ENCODE measurements at regions not wholly inside any gene's neighbourhood (a gene's known extent, or its start where the extent isn't known, plus 50 kb on each side); places are given as distances from the start of the nearest gene placed in this dataset.
"Not testable (repeated sequence)": the region's sequence is repeated elsewhere in the genome, so short reads cannot be mapped to it uniquely, and the experiment has no call there.

DNA sequence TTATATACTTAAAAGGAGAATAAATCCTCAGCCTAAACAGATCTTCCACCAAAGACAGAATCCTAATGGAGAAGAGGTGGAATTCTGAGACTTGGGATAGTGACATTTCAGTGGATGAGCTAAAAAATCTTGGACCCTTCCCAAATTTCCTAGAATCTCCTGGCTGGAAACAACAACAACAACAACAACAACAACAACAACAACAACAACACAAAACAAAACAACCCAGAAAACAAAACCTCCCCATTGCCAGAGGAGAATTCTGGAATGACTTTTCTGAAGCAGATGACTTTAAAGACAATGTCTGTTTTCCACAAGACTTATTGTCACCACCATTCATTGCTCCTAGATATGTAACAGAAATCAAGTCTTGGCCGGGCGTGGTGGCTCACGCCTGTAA lies 322.1 kb downstream of the ARL4A start:
- no peak for DNase-seq

DNA sequence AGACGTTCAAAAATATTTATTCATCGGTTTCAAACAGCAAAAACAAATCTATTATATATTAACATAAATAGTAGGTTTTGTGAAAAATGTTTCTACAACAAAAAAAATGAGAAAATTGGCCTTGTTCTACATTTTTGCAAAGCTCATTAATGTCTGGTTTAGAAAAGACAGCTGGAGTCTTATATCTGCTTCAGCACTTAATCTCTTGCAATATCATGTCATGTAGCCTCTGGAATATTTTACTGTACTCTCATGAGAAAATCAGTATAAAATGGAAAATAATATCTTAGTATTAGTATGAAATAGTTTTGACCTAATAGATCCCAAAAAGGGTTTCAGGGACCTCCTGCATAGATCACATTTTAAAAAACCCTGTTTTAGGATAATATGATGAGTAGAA lies 326.6 kb downstream of the ARL4A start:
- DNase-seq = no peak

DNA sequence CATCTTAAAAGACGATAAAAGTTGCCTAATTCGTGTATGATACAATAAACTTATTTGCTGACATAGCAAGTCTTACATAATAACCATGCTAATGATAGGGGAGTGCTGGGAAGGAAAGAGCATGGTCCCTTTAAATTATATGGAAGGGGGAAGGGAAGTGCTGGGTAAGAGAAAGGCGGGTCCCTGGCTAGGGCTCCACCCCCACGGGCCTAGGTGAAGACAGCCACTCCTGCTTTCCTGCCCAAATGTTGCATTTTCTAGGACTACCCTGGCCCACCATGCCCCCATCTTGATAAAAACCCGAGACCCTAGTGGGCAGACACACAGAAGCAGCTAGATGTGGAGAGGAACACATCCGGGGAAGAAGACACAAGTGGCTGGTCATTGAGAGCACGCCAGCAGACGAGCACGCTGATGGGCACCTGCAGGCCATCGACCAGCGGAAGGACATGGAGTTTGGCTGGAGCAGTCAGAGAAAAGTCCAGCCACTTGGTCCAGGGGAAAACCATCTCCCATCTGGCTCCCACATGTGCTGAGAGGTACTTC lies 328.7 kb downstream of the ARL4A start:
- no peak for DNase-seq

DNA sequence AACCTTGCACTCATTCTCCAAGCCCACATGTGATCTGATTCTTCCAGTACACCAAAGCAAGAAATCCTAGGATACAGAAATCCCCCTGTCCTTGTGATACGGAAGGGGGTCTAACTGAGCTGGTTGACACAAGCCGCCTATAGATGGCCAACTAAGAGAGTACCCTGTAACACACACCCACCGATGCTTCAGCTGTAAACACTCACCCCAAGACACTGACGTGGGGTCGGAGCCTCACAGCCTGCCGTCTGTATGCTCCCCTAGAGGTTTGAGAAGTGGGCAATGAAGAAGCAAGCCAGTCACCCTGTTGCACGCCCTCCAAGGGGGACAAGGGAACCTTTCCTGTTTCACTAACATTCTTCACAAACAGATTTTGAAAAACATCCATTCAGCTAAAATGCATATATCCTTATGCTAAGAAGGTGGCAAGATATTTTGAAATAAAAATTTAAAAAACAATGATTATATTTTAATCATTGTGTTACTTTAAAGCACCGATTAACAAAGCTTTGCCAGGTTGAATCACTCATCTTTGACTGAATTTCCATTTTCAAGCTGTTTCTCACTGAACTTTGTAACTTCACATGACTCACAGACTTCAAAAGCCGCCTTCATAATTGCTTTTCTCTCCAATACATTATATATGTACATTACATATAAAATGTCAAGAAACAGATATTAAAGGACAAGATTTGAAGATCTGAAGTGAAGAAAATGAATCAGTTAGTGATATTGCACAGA lies 329.3 kb downstream of the ARL4A start:
- DNase-seq = no peak

DNA sequence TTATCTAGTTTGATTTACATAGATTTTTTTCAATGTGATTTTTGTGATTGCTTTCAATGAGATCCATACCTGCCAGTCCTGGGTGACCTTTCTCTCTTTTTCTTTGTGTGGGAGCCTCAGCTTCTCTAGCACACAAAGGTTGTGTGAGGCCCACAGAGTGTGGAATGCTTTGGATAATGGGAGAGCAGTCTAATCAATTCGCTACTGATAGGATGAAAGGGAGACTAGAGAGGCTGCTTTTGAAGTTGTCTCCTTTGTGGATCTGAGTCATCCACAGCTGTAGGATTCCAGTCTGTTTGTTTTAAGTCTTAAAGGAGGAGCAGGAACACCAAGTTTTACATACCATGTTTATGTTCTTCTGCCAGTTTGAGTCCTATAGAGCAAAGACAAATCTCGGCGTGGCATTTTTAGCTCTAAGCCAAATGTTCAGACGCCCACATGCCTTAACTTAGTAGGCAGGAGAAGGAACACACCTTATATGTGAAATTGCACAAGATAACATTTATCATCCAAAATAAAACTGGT lies 330.0 kb downstream of the ARL4A start:
- DNase-seq = no peak

DNA sequence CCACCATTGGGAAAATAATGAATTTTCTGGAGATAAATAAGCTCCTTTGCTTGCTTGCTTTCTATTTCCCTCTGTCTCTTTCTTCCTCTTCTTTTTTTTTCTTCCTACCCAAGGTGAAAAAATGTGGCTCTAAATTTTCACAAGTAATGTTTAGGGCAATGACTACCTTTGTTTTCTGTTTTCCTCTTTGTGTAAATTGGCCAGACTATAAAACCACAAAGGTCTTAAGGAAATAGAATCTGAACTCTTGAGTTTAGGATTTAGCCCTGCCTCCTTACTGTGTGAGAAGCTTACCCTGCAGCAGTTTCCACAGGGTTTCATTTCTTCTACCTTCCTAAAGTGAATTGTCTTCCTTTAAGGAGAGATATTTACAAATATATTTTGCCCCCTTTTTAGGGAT lies 330.4 kb downstream of the ARL4A start:
- no peak for DNase-seq

DNA sequence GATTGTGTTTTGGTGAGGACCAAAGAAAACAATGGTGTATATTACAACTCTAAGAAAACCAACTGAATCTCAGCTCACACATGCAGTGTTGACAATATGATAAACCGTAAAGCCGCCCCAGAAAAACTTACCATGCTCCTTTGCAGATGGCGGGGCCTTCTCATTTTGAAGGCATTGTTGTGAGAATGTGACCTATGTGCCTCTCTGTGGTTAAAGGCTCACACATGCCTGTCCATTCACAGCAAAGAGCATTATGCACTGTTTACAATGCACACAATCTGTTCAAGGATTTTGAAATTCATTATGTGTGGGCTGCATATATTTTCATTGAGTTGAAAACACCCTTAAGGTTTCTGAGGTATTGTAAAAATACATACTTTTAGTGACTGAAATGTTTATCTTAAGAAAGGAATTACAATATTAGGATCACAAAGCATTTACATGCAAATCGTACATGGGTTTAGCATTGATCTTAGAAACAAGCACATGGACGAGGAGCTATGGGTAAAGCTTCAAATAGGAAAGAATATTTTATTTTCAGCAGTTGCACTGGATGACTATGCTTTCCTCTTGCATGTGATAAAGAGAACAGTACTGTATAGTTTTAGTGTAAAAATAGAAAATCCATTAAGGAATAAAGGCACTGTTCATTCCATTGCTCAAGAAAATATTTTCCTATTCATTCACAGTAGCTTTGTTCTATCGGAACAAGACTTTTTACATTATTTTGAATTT lies 334.3 kb downstream of the ARL4A start:
- no peak for DNase-seq

DNA sequence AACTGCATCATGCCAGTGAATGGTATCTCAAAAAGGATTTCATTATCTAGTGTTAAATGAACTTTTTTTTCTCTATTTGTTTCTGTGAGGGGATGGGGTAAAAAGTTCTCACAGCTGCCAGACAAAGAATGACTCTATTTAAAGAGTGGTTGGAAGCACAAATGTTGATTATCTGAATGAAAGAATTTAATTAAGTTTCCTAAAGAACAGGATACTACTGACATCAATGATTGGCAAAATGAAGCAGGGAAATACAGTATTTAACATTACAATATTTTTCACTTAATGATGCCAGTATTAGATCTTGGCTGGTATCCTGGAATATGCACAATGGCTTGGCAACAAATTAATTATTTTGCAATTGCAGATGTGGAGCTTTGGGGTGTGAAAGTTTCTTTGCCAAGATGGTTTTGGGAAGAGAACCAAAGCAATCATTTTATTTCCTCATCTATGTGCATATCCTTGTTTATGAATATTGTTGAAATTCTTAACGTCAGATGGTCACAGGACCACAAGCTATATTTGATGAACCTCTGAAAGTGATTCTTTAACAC lies 336.8 kb downstream of the ARL4A start:
- DNase-seq = no peak

DNA sequence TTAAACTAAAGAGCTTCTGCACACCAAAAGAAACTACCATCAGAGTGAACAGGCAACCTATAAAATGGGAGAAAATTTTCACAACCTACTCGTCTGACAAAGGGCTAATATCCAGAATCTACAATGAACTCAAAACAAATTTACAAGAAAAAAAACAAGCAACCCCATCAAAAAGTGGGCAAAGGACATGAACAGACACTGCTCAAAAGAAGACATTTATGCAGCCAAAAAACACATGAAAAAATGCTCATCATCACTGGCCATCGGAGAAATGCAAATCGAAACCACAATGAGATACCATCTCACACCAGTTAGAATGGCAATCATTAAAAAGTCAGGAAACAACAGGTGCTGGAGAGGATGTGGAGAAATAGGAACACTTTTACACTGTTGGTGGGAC lies 337.6 kb downstream of the ARL4A start:
- not testable (repeated sequence) for DNase-seq

DNA sequence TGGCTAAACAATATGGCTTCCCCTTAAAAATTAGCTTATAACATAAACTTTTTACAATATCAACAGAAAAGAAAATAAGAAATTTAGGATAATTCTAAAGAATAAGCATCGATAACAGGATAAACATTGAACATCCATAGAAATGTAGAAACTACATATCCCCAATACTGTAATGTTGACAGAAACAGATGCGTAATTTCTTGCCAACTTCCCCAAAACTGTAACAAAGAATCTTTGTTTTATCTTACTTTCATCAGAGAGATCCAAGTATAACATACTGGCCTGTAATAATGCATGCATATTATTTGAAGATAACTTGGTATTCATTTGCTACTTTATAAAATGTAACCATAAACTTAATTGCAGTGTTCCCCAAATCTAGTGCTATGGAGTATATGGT lies 339.9 kb downstream of the ARL4A start:
- no peak for DNase-seq

DNA sequence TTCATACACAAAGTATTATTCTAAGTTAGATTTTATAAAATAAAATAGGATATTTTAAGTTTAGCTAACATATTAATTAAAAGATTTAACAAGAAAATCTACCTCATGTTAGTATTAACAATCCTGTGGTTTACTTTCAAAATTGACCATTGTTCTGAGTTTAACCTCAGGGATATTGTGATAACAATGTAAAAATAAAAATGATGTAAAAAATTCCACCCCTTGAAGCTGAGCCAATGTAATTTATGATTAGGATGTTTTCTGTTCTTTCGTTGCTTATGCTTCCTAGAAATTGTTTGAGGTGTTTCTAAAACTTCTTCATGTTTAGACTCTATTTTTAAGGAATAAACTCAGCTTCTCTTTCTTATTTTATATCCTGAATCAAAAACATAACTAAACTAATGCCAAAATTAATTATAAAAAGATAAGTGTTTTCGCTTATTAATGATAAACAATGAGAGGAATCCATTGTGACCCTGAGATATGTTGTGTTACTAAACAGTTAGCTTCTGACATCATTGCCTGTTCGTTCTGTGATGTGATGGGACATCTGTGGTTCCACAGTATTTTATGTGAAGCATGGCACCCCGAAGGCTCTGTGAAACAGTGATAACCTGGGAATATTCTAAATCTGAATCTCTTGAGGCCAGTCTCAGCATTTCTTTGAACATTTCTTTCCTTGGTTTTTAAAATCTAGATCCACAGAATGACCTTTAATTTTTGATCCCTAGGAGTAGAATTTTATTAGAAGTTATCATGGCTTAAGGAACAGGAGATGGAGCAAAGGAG lies 340.8 kb downstream of the ARL4A start:
- DNase-seq = no peak

DNA sequence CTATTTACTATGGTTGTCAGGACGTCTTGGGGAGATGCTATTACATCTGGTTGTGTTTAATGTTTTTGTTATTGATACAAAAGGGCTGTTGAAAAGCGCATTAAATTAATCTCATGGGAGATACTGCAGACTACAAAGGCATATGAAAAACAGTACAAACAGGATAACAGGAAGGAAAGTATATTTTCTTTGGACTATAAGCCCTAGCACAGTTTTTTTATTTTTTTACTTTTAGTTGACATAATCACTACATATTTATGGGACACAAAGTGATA lies 341.3 kb downstream of the ARL4A start:
- DNase-seq = no peak

DNA sequence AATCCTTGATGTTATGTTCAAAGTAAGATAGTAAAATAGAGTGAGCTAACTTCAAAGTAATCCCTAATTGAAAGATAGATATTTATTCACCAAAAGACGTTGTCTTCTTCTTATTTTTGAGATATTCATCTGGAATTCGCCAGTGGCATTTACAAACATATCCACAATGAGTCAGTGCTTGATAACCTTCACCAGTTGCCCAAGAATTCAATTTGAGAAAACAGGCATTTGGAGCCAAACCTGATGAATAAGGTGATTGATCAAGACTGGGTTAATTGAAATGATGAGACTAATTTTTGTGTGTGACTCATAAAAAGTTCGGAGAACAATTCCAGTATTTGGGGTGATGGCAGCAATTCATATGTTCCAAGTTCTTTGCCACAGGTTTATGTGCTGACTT lies 344.0 kb downstream of the ARL4A start:
- no peak for DNase-seq

DNA sequence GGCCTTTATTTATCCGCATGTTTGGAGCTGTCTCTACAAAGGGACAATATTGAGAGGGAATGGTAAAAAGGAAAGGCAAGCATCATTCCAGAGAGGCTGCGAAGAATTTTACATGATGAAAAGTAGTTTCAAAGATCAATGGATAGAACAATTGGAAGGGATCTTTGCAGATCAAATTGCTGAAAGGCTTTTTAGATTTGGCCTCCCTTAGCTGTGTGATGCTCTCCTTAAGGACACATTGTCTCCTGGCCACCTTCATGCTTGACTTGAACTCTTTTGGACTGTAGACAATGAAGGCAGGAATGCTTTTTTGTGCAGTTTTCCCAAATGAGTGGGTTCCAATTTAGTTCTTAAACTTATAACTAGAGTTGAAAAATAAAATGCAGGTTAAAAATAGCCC lies 344.7 kb downstream of the ARL4A start:
- DNase-seq = no peak

DNA sequence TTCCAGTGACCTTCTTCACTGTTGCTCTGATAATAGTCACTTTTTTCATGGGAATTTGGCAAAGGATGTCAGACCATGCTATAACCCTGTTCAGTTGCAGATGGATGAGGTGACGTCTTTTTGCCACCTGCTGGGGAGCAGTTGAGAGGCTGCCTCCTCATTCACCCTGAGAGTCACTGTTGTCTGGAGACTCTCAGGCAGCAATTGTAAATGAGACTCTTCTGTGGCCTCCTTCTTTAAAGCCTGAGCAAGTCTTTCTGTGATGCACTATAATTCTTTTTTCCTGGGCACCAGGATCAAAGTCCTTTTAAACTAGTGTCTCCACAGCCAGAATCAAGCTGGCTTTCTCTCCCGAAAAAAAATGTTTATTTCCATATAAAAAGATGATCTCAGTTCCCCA lies 345.1 kb downstream of the ARL4A start:
- peak; percentile 64 to 81 for DNase-seq

DNA sequence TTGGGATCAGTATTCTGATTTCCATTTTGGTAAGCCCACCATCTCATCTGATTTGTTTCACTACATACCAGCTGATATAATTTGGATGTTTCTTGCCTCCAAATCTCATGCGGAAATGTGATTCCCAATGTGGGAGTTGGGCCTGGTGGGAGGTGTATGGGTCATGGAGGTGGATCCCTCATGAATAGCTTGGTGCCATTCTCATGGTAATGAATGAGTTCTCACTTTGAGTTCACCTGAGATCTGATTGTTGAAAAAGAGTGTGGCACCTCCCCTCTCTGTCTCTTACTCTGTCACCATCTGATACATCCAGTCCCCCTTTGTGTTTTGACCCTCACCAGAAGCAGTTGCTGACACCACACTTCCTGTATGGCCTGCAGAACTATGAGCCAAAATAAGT lies 347.3 kb downstream of the ARL4A start:
- DNase-seq = no peak

DNA sequence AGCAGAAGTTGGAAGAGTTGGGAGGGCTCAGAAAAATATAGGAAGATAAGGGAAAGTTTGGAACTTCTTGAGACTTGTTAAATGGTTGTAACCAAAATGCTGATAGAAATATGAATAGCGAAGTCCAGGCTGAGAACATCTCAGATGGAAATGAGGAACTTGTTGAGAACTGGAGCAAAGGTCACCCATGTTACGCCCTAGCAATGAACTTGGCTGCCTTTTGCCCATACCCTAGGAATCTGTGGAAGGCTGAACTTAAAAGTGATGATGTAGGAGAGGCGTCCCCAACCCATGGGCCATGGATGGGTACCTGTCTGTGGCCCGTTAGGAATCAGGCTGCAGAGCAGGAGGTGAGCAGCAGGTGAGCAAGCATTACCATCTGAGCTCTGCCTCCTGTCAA lies 347.8 kb downstream of the ARL4A start:
- no peak for DNase-seq

DNA sequence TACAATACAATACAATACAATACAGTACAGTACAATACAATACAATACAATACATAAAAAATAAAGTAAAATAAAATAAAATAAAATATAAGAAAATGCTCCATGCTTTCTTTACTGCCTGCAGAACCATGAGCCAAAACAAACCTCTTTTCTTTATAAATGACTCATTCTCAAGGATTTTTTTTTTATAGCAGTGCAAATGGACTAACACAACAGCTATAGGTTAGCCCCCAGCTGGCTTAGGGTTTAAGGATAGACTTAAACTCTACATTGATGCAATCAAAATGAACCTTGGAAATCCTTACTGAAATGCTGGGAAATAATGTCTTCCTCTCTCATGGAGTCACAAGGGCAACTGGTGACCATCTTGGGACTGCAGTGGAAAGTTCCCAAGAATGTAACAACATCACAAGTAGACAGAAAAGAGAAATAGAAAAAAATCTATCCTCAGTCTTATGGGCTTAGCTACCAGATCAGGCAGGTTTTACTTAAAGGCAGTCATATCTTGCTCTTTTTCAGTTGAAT lies 348.9 kb downstream of the ARL4A start:
- no peak for DNase-seq

DNA sequence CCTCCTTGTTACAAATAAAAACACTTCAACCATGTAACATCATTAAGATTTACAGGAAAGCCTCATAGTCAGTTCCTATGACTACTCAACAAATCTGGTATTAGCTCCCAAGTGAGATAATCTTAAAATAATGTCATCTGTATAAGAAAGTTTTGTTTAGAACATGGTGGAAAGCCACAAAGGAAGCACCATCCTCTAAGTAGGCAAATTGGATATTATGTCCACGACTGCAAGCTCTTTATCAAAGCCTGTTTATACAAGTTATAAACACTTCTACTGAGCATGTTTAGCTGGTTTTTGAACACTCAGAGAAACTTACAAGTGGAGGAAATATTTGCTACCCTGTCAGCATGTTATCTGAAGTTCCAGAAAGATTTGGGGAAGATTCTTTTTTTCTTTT lies 349.8 kb downstream of the ARL4A start:
- no peak for DNase-seq

DNA sequence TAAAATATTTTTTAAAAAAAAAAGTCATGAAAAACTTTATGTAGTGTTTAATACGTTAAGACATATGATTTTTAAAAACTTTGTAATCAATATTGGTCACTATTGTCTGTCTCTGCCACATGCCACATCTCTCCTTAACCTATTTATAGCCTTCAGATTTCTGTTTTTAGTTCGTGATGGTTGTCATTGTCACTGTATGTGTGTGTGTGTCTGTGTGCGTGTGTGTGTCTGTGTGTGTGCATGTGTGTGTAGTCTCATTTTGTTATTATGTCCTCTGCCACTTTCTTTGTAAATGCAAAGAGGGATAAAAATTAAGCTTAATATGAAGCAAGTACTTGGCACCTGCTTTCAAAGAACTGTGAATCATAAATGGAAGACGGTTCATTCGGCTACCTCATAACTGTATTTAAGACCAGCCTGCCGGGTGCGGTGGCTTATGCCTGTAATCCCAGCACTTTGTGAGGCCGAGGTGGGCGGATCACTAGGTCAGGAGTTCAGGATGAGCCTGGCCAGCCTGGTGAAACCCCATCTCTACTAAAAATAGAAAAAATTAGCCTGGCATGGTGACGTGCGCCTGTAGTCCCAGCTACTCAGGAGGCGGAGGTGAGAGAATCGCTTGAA lies 354.0 kb downstream of the ARL4A start:
- DNase-seq = no peak

DNA sequence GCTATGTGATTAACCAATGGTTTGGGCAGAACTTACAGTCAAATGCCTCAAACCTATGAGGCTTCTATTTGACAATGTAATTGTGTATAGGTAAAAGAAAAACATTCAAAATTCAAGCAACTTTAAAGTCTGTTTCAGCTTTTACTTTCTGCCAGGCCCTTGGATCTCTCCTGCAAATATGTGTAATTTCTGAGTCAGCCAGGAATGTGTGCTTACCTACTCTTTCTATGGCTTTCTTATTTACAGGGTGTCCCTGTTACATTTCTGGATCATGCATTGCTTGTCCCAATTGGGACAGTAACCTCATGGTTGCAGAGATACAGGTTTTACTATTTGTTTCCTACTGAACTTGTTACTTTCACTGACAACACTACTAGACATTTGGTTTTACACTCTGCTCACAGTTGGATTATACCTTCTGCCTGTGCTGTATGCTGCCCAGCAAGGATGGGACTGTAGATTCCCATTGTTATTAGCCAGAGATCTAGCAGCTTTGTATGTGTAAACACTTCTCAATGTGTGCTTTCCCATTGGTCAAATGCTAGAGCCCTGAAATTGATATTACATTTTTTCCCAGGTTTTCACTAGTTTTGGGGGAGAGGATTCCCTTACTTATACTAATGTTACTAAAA lies 355.3 kb downstream of the ARL4A start:
- no peak for DNase-seq

DNA sequence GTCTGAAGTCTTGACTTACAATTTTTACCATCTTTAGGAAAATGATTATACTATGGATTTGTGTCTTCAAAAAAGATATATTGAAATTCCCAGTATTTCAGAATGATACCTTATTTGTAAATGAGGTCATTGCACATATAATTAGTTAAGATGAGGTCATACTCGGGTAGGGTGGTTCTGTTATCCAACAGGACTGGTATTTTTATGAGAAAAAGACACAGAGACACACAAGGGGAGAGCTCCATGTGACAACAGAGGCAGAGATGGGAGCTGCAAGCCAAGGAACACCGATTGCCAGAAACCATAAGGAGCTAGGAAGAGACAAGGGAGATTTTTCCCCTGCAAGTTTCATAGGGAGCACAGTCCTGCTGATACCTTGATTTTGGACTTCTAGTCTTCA lies 356.9 kb downstream of the ARL4A start:
- DNase-seq = no peak
